ENCODE measurements at regions not wholly inside any gene's neighbourhood (a gene's known extent, or its start where the extent isn't known, plus 50 kb on each side); places are given as distances from the start of the nearest gene placed in this dataset.

DNA sequence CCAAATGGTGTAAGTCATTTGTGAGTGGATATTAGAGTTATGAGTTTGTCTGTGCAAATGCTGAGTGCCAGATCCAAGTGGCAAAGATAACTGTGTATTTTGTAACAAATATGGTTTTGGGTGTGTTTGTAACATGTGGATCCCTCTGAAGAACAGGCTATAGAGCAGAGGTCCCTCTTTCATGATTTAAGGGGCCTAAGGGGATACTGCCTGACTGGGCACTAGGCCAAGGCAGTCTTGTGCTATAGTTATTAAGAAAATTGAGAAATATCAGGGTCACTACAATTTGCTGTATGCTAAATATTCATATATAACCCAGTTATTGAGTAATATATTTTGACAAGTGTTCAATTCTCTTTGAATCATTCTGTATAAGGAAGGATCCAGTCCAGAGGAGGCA, 555.6 kb upstream of the RGMA start:
- Histone ChIP-seq H3K36me3 (ENCODE audit: control insufficient read depth, insufficient read depth, low read length) (no peaks in the 10 kb centered on the region), H3K23ac (ENCODE audit: low read depth, low read length) (no peak overlapping the region), H2AK9ac (replicated peaks; ENCODE audit: low read depth, low read length, poor library complexity) (no peak overlapping the region), H4K91ac (ENCODE audit: insufficient read depth, low read depth, low read length) (no peak overlapping the region), H3K9ac (ENCODE audit: low read depth, low read length) (no peak overlapping the region), H4K20me1 (ENCODE audit: insufficient read depth, low read length) (no peaks in the 10 kb centered on the region), H3K27me3 (ENCODE audit: control insufficient read depth, insufficient read depth, low read length) (no peaks in the 10 kb centered on the region), H2AK5ac (ENCODE audit: low read depth, low read length) (no peak overlapping the region), H3K56ac (ENCODE audit: extremely low read depth, insufficient read depth, low read length) (no peak overlapping the region), H3K18ac (ENCODE audit: low read depth, low read length) (no peak overlapping the region), H3K14ac (replicated peaks; ENCODE audit: low read depth, low read length) (no peak overlapping the region), H2BK20ac (ENCODE audit: low read depth, low read length) (no peak overlapping the region), H3K79me1 (ENCODE audit: low read depth in 1 of 2, low read length in 2 of 2) (no peaks in the 10 kb centered on the region), H2BK15ac (ENCODE audit: low read depth, low read length) (no peak overlapping the region), H3K4me3 (ENCODE audit: insufficient read depth, low read depth, low read length) (no peak overlapping the region), H3K4me2 (ENCODE audit: low read depth, low read length) (no peak overlapping the region), H2BK5ac (ENCODE audit: low read depth, low read length, poor library complexity, severe bottlenecking) (no peak overlapping the region), H3K4me1 (ENCODE audit: control insufficient read depth, insufficient read depth, low read length) (no peaks in the 10 kb centered on the region), H4K8ac (ENCODE audit: low read depth in 2 of 2, low read length in 2 of 2) (no peak overlapping the region), H2BK120ac (ENCODE audit: low read depth, low read length) (no peak overlapping the region), H3K9me3 (ENCODE audit: control insufficient read depth, insufficient read depth, low read length) (peaks cover 15% of the 10 kb centered on the region), H3K4ac (ENCODE audit: low read depth, low read length) (no peak overlapping the region), H2AFZ (replicated peaks; ENCODE audit: low read length, poor library complexity) (no peak overlapping the region), H4K5ac (ENCODE audit: low read depth, low read length) (no peak overlapping the region), H3K9me1 (ENCODE audit: insufficient read depth, low read length) (no peaks in the 10 kb centered on the region), H3K27ac (ENCODE audit: insufficient read depth, low read length) (no peak overlapping the region)
- ATAC-seq (ENCODE audit: low read depth), result no peak
- dilution Hi-C loops (cut with HindIII; ENCODE audit: low sequenced_read_pairs, unreplicated experiment), result no loop called here
- ChIA-PET CTCF (no interaction called here), POLR2A (ENCODE audit: unreplicated experiment) (no interaction called here)
- intact Hi-C loops (cut with micrococcal nuclease), result no loop called here
- in situ Hi-C loops (cut with MboI; ENCODE audit: low sequenced_read_pairs), result no loop called here
- BruUV-seq (replicated peaks), result no TSS peak
- TF ChIP-seq MAFK (IDR thresholded peaks at IDR 0.05; ENCODE audit: low read depth, low read length), result no peak
- TF ChIP-seq RCOR1 (IDR thresholded peaks at IDR 0.05; ENCODE audit: insufficient replicate concordance, low read length), result no peak
- TF ChIP-seq, protein P1, sequence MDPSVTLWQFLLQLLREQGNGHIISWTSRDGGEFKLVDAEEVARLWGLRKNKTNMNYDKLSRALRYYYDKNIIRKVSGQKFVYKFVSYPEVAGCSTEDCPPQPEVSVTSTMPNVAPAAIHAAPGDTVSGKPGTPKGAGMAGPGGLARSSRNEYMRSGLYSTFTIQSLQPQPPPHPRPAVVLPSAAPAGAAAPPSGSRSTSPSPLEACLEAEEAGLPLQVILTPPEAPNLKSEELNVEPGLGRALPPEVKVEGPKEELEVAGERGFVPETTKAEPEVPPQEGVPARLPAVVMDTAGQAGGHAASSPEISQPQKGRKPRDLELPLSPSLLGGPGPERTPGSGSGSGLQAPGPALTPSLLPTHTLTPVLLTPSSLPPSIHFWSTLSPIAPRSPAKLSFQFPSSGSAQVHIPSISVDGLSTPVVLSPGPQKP (IDR thresholded peaks at IDR 0.05; ENCODE audit: borderline replicate concordance, low read depth, low read length), result no peak
- no peak for TF ChIP-seq RFX5 (IDR thresholded peaks at IDR 0.05; ENCODE audit: low read depth, low read length)
- no peak for TF ChIP-seq FOS (IDR thresholded peaks at IDR 0.05; ENCODE audit: low read depth, low read length)
- TF ChIP-seq SMC3 (IDR thresholded peaks at IDR 0.05; ENCODE audit: low read depth, low read length), result no peak
- TF ChIP-seq MXI1 (IDR thresholded peaks at IDR 0.05; ENCODE audit: borderline replicate concordance, low read depth, low read length), result no peak
- no peak for TF ChIP-seq POLR2A (IDR thresholded peaks at IDR 0.05; ENCODE audit: low read depth, low read length)
- no peak for TF ChIP-seq CHD1 (IDR thresholded peaks at IDR 0.05; ENCODE audit: low read depth, low read length)
- DNase-seq, result no peak
